Liver (tissue), 8 donors: ENCODE measurements at regions not wholly inside any gene's neighbourhood (a gene's known extent, or its start where the extent isn't known, plus 50 kb on each side); places are given as distances from the start of the nearest gene placed in this dataset.

Experiments
- DNase-seq: peaks from one replicate; pipeline ENCODE4 v3.0.0-alpha.2; 2017; ENCODE audit warnings: low spot score
- H3K27ac ChIP-seq, 2 donors: one replicate each; pipeline ENCODE4 v1.7.0; 2013; ENCODE audit warnings: inconsistent platforms in 2 of 2, low read length in 2 of 2, control low read depth in 1 of 2, low read depth in 1 of 2, mild to moderate bottlenecking in 1 of 2
- H3K27me3 ChIP-seq, 4 donors: one replicate each; pipeline versions ENCODE4 v1.6.1 to v1.7.0; 2013; ENCODE audit warnings: low read length in 3 of 4, inconsistent platforms in 1 of 4, mild to moderate bottlenecking in 1 of 4, moderate library complexity in 1 of 4; ENCODE audit not compliant: control insufficient read depth in 4 of 4, insufficient read depth in 4 of 4
- H3K36me3 ChIP-seq, 4 donors: one replicate each; pipeline versions ENCODE4 v1.6.1 to v1.7.0; 2013; ENCODE audit warnings: low read length in 3 of 4, mild to moderate bottlenecking in 3 of 4, low read depth in 1 of 4, moderate library complexity in 1 of 4; ENCODE audit not compliant: control insufficient read depth in 4 of 4, insufficient read depth in 3 of 4
- H3K4me1 ChIP-seq, 4 donors: one replicate each; pipeline versions ENCODE4 v1.6.1 to v1.7.0; 2013; ENCODE audit warnings: low read length in 3 of 4, mild to moderate bottlenecking in 3 of 4, moderate library complexity in 1 of 4; ENCODE audit not compliant: control insufficient read depth in 4 of 4, insufficient read depth in 4 of 4
- H3K4me3 ChIP-seq, 3 donors: one replicate each; pipeline versions ENCODE4 v1.6.1 to v1.7.0; 2013; ENCODE audit warnings: low read length in 3 of 3, control low read depth in 1 of 3, low read depth in 1 of 3, mild to moderate bottlenecking in 1 of 3
- H3K9ac ChIP-seq, 2 donors: one replicate each; pipeline ENCODE4 v1.7.0; 2013; ENCODE audit warnings: low read length in 2 of 2, mild to moderate bottlenecking in 2 of 2, moderate library complexity in 2 of 2, control low read depth in 1 of 2, low read depth in 1 of 2
- H3K9me3 ChIP-seq, 4 donors: one replicate each; pipeline versions ENCODE4 v1.6.1 to v1.7.0; 2013; ENCODE audit warnings: low read length in 3 of 4; ENCODE audit not compliant: control insufficient read depth in 4 of 4
- CTCF ChIP-seq: fragments of 150-350 bp; IDR thresholded peaks from 2 replicates; pipeline ENCODE4 v1.5.1; 2017; ENCODE audit warnings: improper control_type of control experiment, low read depth, low read length; ENCODE audit not compliant: missing input control
- EGR1 ChIP-seq, 2 donors: IDR thresholded peaks; 2 replicates each; pipeline ENCODE4 v1.6.1; 2016 to 2018; ENCODE audit warnings: antibody characterized with exemption in 2 of 2, low read depth in 2 of 2
- FOXA1 ChIP-seq: IDR thresholded peaks from 2 replicates; pipeline ENCODE4 v1.6.1; 2016; ENCODE audit warnings: antibody characterized with exemption
- FOXA2 ChIP-seq: IDR thresholded peaks from 2 replicates; pipeline ENCODE4 v1.6.1; 2016; ENCODE audit warnings: antibody characterized with exemption
- GABPA ChIP-seq, 2 donors: IDR thresholded peaks in 1 of 2; conservative IDR thresholded peaks in 1 of 2; 2 replicates each; pipeline ENCODE4 v1.6.1; 2016; ENCODE audit warnings: antibody characterized with exemption in 2 of 2, mild to moderate bottlenecking in 1 of 2, moderate library complexity in 1 of 2
- HNF4A ChIP-seq, 2 donors: conservative IDR thresholded peaks; 2 replicates each; pipeline ENCODE4 v1.6.1; 2016; ENCODE audit warnings: antibody characterized with exemption in 2 of 2, mild to moderate bottlenecking in 2 of 2
- HNF4G ChIP-seq: IDR thresholded peaks from 2 replicates; pipeline ENCODE4 v1.6.1; 2016; ENCODE audit warnings: antibody characterized with exemption
- JUND ChIP-seq, 2 donors: IDR thresholded peaks; 2 replicates each; pipeline ENCODE4 v1.6.1; 2016; ENCODE audit warnings: antibody characterized with exemption in 2 of 2
- MAX ChIP-seq: IDR thresholded peaks from 2 replicates; pipeline ENCODE4 v1.6.1; 2016; ENCODE audit warnings: antibody characterized with exemption
- NR2F2 ChIP-seq: IDR thresholded peaks from 2 replicates; pipeline ENCODE4 v1.6.1; 2016; ENCODE audit warnings: antibody characterized with exemption
- RAD21 ChIP-seq, 2 donors: IDR thresholded peaks; 2 replicates each; pipeline ENCODE4 v1.6.1; 2016; ENCODE audit warnings: antibody characterized with exemption in 2 of 2, mild to moderate bottlenecking in 2 of 2
- RXRA ChIP-seq, 2 donors: IDR thresholded peaks; 2 replicates each; pipeline ENCODE4 v1.6.1; 2017 to 2018; ENCODE audit warnings: antibody characterized with exemption in 2 of 2, mild to moderate bottlenecking in 1 of 2
- SP1 ChIP-seq: IDR thresholded peaks from 2 replicates; pipeline ENCODE4 v1.6.1; 2018; ENCODE audit warnings: antibody characterized with exemption, mild to moderate bottlenecking
- TAF1 ChIP-seq: conservative IDR thresholded peaks from 2 replicates; pipeline ENCODE4 v1.6.1; 2016; ENCODE audit warnings: antibody characterized with exemption, mild to moderate bottlenecking
- YY1 ChIP-seq: IDR thresholded peaks from 2 replicates; pipeline ENCODE4 v1.6.1; 2016; ENCODE audit warnings: antibody characterized with exemption, mild to moderate bottlenecking
- WGBS: extraction: QIAGEN DNeasy Blood & Tissue Kit; methylation state at CpG from one replicate; pipeline ENCODE4 v1.1.7; 2013; 5-methylcytosine and 5-hydroxymethylcytosine counted together
- TF ChIP-seq, protein P1 (sequence below): IDR thresholded peaks from 2 replicates; pipeline ENCODE4 v1.6.1; 2016; ENCODE audit warnings: antibody characterized with exemption
- TF ChIP-seq, protein P2 (sequence below): IDR thresholded peaks from 2 replicates; pipeline ENCODE4 v1.6.1; 2016; ENCODE audit warnings: antibody characterized with exemption, mild to moderate bottlenecking
- TF ChIP-seq, protein P3 (sequence below): IDR thresholded peaks from 2 replicates; pipeline ENCODE4 v1.6.1; 2016; ENCODE audit warnings: antibody characterized with exemption
- donor health status: healthy.
- donor health status: healthy.
- donor health status: healthy.
- donor health status: healthy.
- donor health status: healthy.

GRCh38 chr10:56561336-56561735 lies 200.3 kb upstream of the ZWINT start:
- Histone ChIP-seq H3K9ac (no peak overlapping the region), H3K4me3 (no peak overlapping the region), H3K36me3 (no peaks in the 10 kb centered on the region), H3K27me3 (no peaks in the 10 kb centered on the region), H3K27ac (no peak overlapping the region), H3K9me3 (no peaks in the 10 kb centered on the region), H3K4me1 (no peaks in the 10 kb centered on the region)
- 74% methylated on average over 3 of the region's 3 CpGs for WGBS
- TF ChIP-seq TAF1 = no peak
- TF ChIP-seq CTCF = no peak
- TF ChIP-seq, protein P1, sequence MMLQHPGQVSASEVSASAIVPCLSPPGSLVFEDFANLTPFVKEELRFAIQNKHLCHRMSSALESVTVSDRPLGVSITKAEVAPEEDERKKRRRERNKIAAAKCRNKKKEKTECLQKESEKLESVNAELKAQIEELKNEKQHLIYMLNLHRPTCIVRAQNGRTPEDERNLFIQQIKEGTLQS = no peak
- TF ChIP-seq GABPA (IDR thresholded peaks at IDR 0.05 in 1 of 2, conservative IDR thresholded peaks at IDR 0.05 in 1 of 2) = no peak
- TF ChIP-seq HNF4G = no peak
- TF ChIP-seq MAX = no peak
- no peak for TF ChIP-seq EGR1 (IDR thresholded peaks at IDR 0.05; ENCODE audit: low read depth in 2 of 2)
- TF ChIP-seq NR2F2 = no peak
- DNase-seq = no peak

DNA sequence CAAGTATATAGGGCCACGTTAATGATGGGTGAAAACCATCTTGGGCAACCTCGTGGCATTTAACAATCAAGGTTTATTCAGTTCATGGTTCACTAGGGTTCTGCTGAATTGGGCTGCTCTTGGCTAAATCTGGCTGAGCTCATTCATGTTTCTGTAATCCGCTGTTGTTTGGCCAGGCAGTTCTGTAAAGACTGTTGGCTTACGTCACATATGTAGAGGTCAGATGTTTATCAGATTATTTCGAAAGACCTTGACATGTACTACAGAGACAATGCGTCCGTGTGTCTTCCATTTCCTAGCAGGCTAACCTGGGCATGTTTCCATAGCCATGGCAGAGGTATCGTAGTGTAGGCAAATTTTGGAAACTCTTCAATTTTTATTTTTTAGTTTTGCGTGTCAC lies 190.0 kb upstream of the ZWINT start:
- 49% methylated on average over 9 of the region's 9 CpGs for WGBS
- Histone ChIP-seq H3K9me3 (no peaks in the 10 kb centered on the region), H3K36me3 (no peaks in the 10 kb centered on the region), H3K4me1 (no peaks in the 10 kb centered on the region), H3K27me3 (no peaks in the 10 kb centered on the region), H3K4me3 (no peak overlapping the region), H3K9ac (no peak overlapping the region), H3K27ac (no peak overlapping the region)
- DNase-seq = no peak
- no peak for TF ChIP-seq SP1

GRCh38 chr10:56547163-56547562 lies 186.1 kb upstream of the ZWINT start:
- Histone ChIP-seq H3K9me3 (no peaks in the 10 kb centered on the region), H3K4me3 (no peak overlapping the region), H3K27ac (no peak overlapping the region), H3K27me3 (no peaks in the 10 kb centered on the region), H3K4me1 (no peaks in the 10 kb centered on the region), H3K9ac (no peak overlapping the region), H3K36me3 (no peaks in the 10 kb centered on the region)
- TF ChIP-seq JUND (IDR thresholded peaks at IDR 0.05) = no peak
- no peak for TF ChIP-seq YY1
- TF ChIP-seq CTCF = no peak
- TF ChIP-seq RAD21 (IDR thresholded peaks at IDR 0.05) = no peak
- no peak for TF ChIP-seq NR2F2
- TF ChIP-seq RXRA (IDR thresholded peaks at IDR 0.05) = no peak
- no peak for TF ChIP-seq EGR1 (IDR thresholded peaks at IDR 0.05; ENCODE audit: low read depth in 2 of 2)
- TF ChIP-seq SP1 = no peak
- TF ChIP-seq MAX = no peak
- no peak for TF ChIP-seq HNF4A (conservative IDR thresholded peaks at IDR 0.05)
- TF ChIP-seq GABPA (IDR thresholded peaks at IDR 0.05 in 1 of 2, conservative IDR thresholded peaks at IDR 0.05 in 1 of 2) = no peak
- no peak for TF ChIP-seq FOXA1
- TF ChIP-seq, protein P2, sequence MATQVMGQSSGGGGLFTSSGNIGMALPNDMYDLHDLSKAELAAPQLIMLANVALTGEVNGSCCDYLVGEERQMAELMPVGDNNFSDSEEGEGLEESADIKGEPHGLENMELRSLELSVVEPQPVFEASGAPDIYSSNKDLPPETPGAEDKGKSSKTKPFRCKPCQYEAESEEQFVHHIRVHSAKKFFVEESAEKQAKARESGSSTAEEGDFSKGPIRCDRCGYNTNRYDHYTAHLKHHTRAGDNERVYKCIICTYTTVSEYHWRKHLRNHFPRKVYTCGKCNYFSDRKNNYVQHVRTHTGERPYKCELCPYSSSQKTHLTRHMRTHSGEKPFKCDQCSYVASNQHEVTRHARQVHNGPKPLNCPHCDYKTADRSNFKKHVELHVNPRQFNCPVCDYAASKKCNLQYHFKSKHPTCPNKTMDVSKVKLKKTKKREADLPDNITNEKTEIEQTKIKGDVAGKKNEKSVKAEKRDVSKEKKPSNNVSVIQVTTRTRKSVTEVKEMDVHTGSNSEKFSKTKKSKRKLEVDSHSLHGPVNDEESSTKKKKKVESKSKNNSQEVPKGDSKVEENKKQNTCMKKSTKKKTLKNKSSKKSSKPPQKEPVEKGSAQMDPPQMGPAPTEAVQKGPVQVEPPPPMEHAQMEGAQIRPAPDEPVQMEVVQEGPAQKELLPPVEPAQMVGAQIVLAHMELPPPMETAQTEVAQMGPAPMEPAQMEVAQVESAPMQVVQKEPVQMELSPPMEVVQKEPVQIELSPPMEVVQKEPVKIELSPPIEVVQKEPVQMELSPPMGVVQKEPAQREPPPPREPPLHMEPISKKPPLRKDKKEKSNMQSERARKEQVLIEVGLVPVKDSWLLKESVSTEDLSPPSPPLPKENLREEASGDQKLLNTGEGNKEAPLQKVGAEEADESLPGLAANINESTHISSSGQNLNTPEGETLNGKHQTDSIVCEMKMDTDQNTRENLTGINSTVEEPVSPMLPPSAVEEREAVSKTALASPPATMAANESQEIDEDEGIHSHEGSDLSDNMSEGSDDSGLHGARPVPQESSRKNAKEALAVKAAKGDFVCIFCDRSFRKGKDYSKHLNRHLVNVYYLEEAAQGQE = no peak
- TF ChIP-seq, protein P1 = no peak
- no peak for TF ChIP-seq TAF1
- TF ChIP-seq, protein P3, sequence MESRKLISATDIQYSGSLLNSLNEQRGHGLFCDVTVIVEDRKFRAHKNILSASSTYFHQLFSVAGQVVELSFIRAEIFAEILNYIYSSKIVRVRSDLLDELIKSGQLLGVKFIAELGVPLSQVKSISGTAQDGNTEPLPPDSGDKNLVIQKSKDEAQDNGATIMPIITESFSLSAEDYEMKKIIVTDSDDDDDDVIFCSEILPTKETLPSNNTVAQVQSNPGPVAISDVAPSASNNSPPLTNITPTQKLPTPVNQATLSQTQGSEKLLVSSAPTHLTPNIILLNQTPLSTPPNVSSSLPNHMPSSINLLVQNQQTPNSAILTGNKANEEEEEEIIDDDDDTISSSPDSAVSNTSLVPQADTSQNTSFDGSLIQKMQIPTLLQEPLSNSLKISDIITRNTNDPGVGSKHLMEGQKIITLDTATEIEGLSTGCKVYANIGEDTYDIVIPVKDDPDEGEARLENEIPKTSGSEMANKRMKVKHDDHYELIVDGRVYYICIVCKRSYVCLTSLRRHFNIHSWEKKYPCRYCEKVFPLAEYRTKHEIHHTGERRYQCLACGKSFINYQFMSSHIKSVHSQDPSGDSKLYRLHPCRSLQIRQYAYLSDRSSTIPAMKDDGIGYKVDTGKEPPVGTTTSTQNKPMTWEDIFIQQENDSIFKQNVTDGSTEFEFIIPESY = no peak
- TF ChIP-seq FOXA2 = no peak
- no peak for TF ChIP-seq HNF4G
- WGBS = 67% methylated on average over 4 of the region's 4 CpGs
- no peak for DNase-seq
